CD14-positive monocyte (primary cell): ENCODE measurements at regions not wholly inside any gene's neighbourhood (a gene's known extent, or its start where the extent isn't known, plus 50 kb on each side); places are given as distances from the start of the nearest gene placed in this dataset.

Experiments used
- DNase-seq, 3 donors: peaks; one replicate each; pipeline ENCODE4 v3.0.0-alpha.2; 2011 to 2022
- H2AFZ ChIP-seq: 2 replicates; pipeline ENCODE4 v1.6.0; 2012; ENCODE audit warnings: mild to moderate bottlenecking, low read depth, low read length, inconsistent platforms; ENCODE audit not compliant: insufficient read depth, poor library complexity, severe bottlenecking
- H3K27ac ChIP-seq, 2 donors: 1 replicate in 1 of 2; 2 replicates in 1 of 2; pipeline ENCODE4 v1.5.1; 2012 to 2013; ENCODE audit warnings: low read length in 2 of 2, control low read depth in 1 of 2, inconsistent platforms in 1 of 2, low read depth in 1 of 2, mild to moderate bottlenecking in 1 of 2
- H3K27me3 ChIP-seq, 2 donors: one replicate each; pipeline versions ENCODE4 v1.6.0 to v1.6.1; 2011 to 2013; ENCODE audit warnings: low read length in 2 of 2; ENCODE audit not compliant: control insufficient read depth in 2 of 2, insufficient read depth in 2 of 2
- H3K36me3 ChIP-seq, 2 donors: replicated peaks in 1 of 2; 1 replicate in 1 of 2; 2 replicates in 1 of 2; pipeline versions ENCODE4 v1.5.1 to v1.6.1; 2012 to 2013; ENCODE audit warnings: low read length in 2 of 2, control low read depth in 1 of 2, inconsistent platforms in 1 of 2, mild to moderate bottlenecking in 1 of 2; ENCODE audit not compliant: insufficient read depth in 2 of 2, control insufficient read depth in 1 of 2
- H3K4me1 ChIP-seq, 2 donors: 1 replicate in 1 of 2; 2 replicates in 1 of 2; pipeline versions ENCODE4 v1.5.1 to v1.6.1; 2012 to 2013; ENCODE audit warnings: low read length in 2 of 2, control low read depth in 1 of 2, inconsistent platforms in 1 of 2, mild to moderate bottlenecking in 1 of 2, moderate library complexity in 1 of 2; ENCODE audit not compliant: insufficient read depth in 2 of 2, control insufficient read depth in 1 of 2
- H3K4me2 ChIP-seq: replicated peaks from 2 replicates; pipeline ENCODE3; 2012; ENCODE audit warnings: low read length, moderate library complexity, mild to moderate bottlenecking; ENCODE audit not compliant: poor library complexity, severe bottlenecking; ENCODE audit errors: extremely low read depth
- H3K4me3 ChIP-seq, 3 experiments: fragments of 200-600 bp in 1 of 3; sonication (generic) in 1 of 3; replicated peaks in 1 of 3; 1 replicate in 2 of 3; 2 replicates in 1 of 3; pipeline ENCODE4 v1.5.1; 2011 to 2013; ENCODE audit warnings: low read length in 3 of 3, mild to moderate bottlenecking in 3 of 3, control low read depth in 2 of 3, low read depth in 2 of 3, inconsistent platforms in 1 of 3, moderate library complexity in 1 of 3
- H3K79me2 ChIP-seq: 2 replicates; pipeline ENCODE4 v1.6.0; 2012; ENCODE audit warnings: mild to moderate bottlenecking, control low read depth, inconsistent platforms, low read length, moderate library complexity; ENCODE audit not compliant: insufficient read depth
- H3K9ac ChIP-seq: 2 replicates; pipeline ENCODE4 v1.6.0; 2017; ENCODE audit warnings: low read length, mild to moderate bottlenecking; ENCODE audit not compliant: insufficient read depth, poor library complexity, severe bottlenecking
- H3K9me3 ChIP-seq, 2 donors: replicated peaks in 1 of 2; 1 replicate in 1 of 2; 2 replicates in 1 of 2; pipeline versions ENCODE4 v1.5.1 to v1.6.1; 2012 to 2013; ENCODE audit warnings: low read length in 2 of 2, control low read depth in 1 of 2; ENCODE audit not compliant: control insufficient read depth in 1 of 2, insufficient read depth in 1 of 2
- H4K20me1 ChIP-seq: 2 replicates; pipeline ENCODE4 v1.6.0; 2012; ENCODE audit warnings: mild to moderate bottlenecking, low read length, control low read depth, moderate library complexity; ENCODE audit not compliant: insufficient read depth
- H3K27ac Mint-ChIP-seq, 7 donors: one replicate each; pipeline ENCODE4 v1.8.0; 2020; ENCODE audit warnings: mild to moderate bottlenecking in 7 of 7, mixed read lengths in 7 of 7, moderate library complexity in 6 of 7, inconsistent platforms in 2 of 7
- H3K27me3 Mint-ChIP-seq, 3 donors: one replicate each; pipeline ENCODE4 v1.8.0; 2021 to 2022; ENCODE audit warnings: low read depth in 3 of 3, mild to moderate bottlenecking in 3 of 3, mixed read lengths in 3 of 3, moderate library complexity in 3 of 3, inconsistent platforms in 1 of 3
- H3K36me3 Mint-ChIP-seq, 2 donors: one replicate each; pipeline ENCODE4 v1.8.0; 2020; ENCODE audit warnings: mixed read lengths in 2 of 2, inconsistent platforms in 1 of 2, mild to moderate bottlenecking in 1 of 2
- H3K4me1 Mint-ChIP-seq: one replicate; pipeline ENCODE4 v1.8.0; 2020; ENCODE audit warnings: mild to moderate bottlenecking, mixed read lengths
- H3K4me3 Mint-ChIP-seq, 2 donors: one replicate each; pipeline ENCODE4 v1.8.0; 2020; ENCODE audit warnings: mild to moderate bottlenecking in 2 of 2, mixed read lengths in 2 of 2, moderate library complexity in 1 of 2
- H3K9me3 Mint-ChIP-seq, 7 donors: one replicate each; pipeline ENCODE4 v1.8.0; 2020 to 2022; ENCODE audit warnings: mixed read lengths in 7 of 7, mild to moderate bottlenecking in 6 of 7, moderate library complexity in 6 of 7, inconsistent platforms in 2 of 7
- WGBS: methylation state at CpG from one replicate; pipeline ENCODE4 v1.1.5; 2013; ENCODE audit warnings: missing lambda C conversion rate; ENCODE audit not compliant: insufficient coverage; 5-methylcytosine and 5-hydroxymethylcytosine counted together
- intact Hi-C, 2 donors: fragments of 100-400 bp; cut with micrococcal nuclease; formaldehyde crosslinking; loops; one replicate each; pipeline versions ENCODE4 v1.15.0 to v1.15.1; 2023
- TF ChIP-seq, protein P1 (sequence below): fragments of 200-600 bp; IDR thresholded peaks from one replicate; pipeline ENCODE4 v1.8.0; 2022; ENCODE audit warnings: antibody characterized with exemption, mild to moderate bottlenecking

DNA sequence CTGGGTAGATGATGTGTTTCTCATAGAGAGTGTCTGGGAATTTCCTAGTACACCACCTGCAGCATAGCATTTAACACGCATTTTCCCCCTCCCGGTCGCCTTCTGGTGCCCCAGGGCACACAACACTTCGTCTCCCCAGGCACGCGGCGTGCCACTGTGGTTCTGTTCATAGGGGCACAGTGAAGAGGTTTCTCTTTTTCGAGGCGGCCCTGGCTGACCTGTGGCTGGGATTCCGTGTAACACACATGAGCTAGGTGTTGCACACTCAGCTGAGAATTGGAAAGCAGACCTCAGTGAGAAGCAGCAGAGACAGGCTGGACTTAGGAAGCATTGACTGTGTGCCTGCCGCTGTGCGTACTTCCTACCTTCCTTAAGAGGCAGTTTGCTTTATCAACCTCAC, 214.3 kb upstream of the SHH start:
- Histone ChIP-seq H3K79me2 (no peaks in the 10 kb centered on the region), H3K9ac (no peak overlapping the region), H3K9me3 (peaks cover 0 to 2% of the 10 kb centered on the region in 2 donors), H3K4me1 (no peaks in the 10 kb centered on the region), H4K20me1 (no peaks in the 10 kb centered on the region), H3K4me3 (no peak overlapping the region), H3K36me3 (no peaks in the 10 kb centered on the region), H2AFZ (no peak overlapping the region), H3K27me3 (no peaks in the 10 kb centered on the region), H3K4me2 (no peak overlapping the region), H3K27ac (no peak overlapping the region)
- intact Hi-C loops = no loop called here
- no peaks in the 10 kb centered on the region for H3K4me1 Mint-ChIP-seq
- DNase-seq = no peak
- H3K27me3 Mint-ChIP-seq = peaks cover 0 to 2% (median 1%) of the 10 kb centered on the region in 3 donors
- peak overlapping the region in 1 of 7 donors; percentile 70 for H3K27ac Mint-ChIP-seq
- H3K4me3 Mint-ChIP-seq = no peak overlapping the region
- H3K9me3 Mint-ChIP-seq = peaks cover 0 to 10% (median 1%) of the 10 kb centered on the region in 7 donors
- 97% methylated on average over 3 of the region's 12 CpGs for WGBS
- H3K36me3 Mint-ChIP-seq = no peaks in the 10 kb centered on the region
- TF ChIP-seq, protein P1, sequence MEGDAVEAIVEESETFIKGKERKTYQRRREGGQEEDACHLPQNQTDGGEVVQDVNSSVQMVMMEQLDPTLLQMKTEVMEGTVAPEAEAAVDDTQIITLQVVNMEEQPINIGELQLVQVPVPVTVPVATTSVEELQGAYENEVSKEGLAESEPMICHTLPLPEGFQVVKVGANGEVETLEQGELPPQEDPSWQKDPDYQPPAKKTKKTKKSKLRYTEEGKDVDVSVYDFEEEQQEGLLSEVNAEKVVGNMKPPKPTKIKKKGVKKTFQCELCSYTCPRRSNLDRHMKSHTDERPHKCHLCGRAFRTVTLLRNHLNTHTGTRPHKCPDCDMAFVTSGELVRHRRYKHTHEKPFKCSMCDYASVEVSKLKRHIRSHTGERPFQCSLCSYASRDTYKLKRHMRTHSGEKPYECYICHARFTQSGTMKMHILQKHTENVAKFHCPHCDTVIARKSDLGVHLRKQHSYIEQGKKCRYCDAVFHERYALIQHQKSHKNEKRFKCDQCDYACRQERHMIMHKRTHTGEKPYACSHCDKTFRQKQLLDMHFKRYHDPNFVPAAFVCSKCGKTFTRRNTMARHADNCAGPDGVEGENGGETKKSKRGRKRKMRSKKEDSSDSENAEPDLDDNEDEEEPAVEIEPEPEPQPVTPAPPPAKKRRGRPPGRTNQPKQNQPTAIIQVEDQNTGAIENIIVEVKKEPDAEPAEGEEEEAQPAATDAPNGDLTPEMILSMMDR = no peak

DNA sequence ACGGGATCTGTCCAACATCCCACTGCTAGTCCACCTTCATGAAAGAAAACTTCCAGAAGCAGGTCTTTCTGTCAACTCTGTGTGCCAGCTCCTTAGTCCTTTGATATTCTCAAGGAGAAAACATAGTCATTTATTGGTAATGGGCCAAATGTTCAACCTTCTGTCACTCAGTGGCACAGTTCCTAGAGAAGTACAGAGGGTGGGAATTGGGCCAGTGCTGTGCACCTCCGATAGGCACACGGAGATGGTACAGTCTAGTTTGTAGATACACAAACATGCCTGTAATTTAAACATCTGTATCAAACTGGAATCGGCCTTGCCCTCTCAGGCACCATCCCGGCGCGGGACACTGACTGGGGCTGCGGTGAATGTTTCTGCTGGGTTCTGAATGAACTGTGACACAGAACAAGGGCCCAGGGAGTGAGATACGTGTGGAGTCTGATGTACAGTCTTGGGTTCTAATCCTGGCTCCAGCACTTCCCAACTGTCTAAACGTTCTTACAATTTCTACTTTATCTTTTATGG, 213.9 kb upstream of the SHH start:
- Histone ChIP-seq H3K27me3 (no peaks in the 10 kb centered on the region), H3K27ac (no peak overlapping the region), H4K20me1 (no peaks in the 10 kb centered on the region), H3K4me2 (no peak overlapping the region), H3K79me2 (no peaks in the 10 kb centered on the region), H2AFZ (no peak overlapping the region), H3K4me1 (no peaks in the 10 kb centered on the region), H3K9ac (no peak overlapping the region), H3K4me3 (no peak overlapping the region), H3K36me3 (no peaks in the 10 kb centered on the region), H3K9me3 (no peaks in the 10 kb centered on the region)
- no peak for DNase-seq
- Mint-ChIP-seq H3K36me3 (no peaks in the 10 kb centered on the region), H3K4me1 (no peaks in the 10 kb centered on the region), H3K27me3 (peaks cover 0 to 2% (median 1%) of the 10 kb centered on the region in 3 donors), H3K4me3 (no peak overlapping the region), H3K27ac (no peak overlapping the region), H3K9me3 (peaks cover 0 to 10% (median 1%) of the 10 kb centered on the region in 7 donors)
- intact Hi-C loops = no loop called here
- TF ChIP-seq, protein P1 = no peak
- 97% methylated on average over 6 of the region's 10 CpGs for WGBS
